Neural cell (in vitro differentiated cells): ENCODE measurements at regions not wholly inside any gene's neighbourhood (a gene's known extent, or its start where the extent isn't known, plus 50 kb on each side); places are given as distances from the start of the nearest gene placed in this dataset.

Experiments
- H2AFZ ChIP-seq: fragments of 200-600, 300-800 bp; sonication (generic), shearing (Covaris generic); 2 replicates; pipeline ENCODE4 v1.6.0; 2014; ENCODE audit warnings: low read depth, mild to moderate bottlenecking, antibody characterized with exemption, low read length, moderate library complexity
- H3F3A ChIP-seq: fragments of 200-600 bp; shearing (Covaris generic); 2 replicates; pipeline ENCODE4 v1.6.1; 2016; ENCODE audit warnings: mild to moderate bottlenecking, moderate library complexity, mixed read lengths, antibody characterized with exemption, low read length; ENCODE audit not compliant: insufficient read depth, poor library complexity, severe bottlenecking
- H3K27ac ChIP-seq: fragments of 200-600, 300-800 bp; sonication (generic), shearing (Covaris generic); 2 replicates; pipeline ENCODE4 v1.5.1; 2014; ENCODE audit warnings: mild to moderate bottlenecking, low read length, moderate library complexity
- H3K27me3 ChIP-seq: fragments of 300-800, 200-600 bp; sonication (generic), shearing (Covaris generic); 2 replicates; pipeline ENCODE4 v1.6.0; 2014; ENCODE audit warnings: mild to moderate bottlenecking, low read depth, low read length, moderate library complexity; ENCODE audit not compliant: insufficient read depth
- H3K36me3 ChIP-seq: fragments of 300-800, 200-600 bp; sonication (generic), shearing (Covaris generic); 2 replicates; pipeline ENCODE4 v1.5.1; 2014; ENCODE audit warnings: mild to moderate bottlenecking, antibody characterized with exemption, low read length, moderate library complexity; ENCODE audit not compliant: insufficient read depth
- H3K4me2 ChIP-seq: fragments of 300-800, 200-600 bp; sonication (generic), shearing (Covaris generic); 2 replicates; pipeline ENCODE4 v1.6.0; 2014; ENCODE audit warnings: mild to moderate bottlenecking, low read length
- H3K4me3 ChIP-seq: fragments of 300-800, 200-600 bp; sonication (generic), shearing (Covaris generic); 2 replicates; pipeline ENCODE4 v1.5.1; 2014; ENCODE audit warnings: mild to moderate bottlenecking, low read length, moderate library complexity
- H3K79me2 ChIP-seq: fragments of 200-600 bp; shearing (Covaris generic); replicated peaks from 2 replicates; pipeline ENCODE4 v1.6.0; 2014; ENCODE audit warnings: mild to moderate bottlenecking, low read length, moderate library complexity; ENCODE audit not compliant: insufficient read depth
- H3K9ac ChIP-seq: fragments of 300-800, 200-600 bp; sonication (generic), shearing (Covaris generic); 2 replicates; pipeline ENCODE4 v1.6.1; 2016; ENCODE audit warnings: mild to moderate bottlenecking, low read length, mixed read lengths
- H3K9me2 ChIP-seq: fragments of 200-600 bp; shearing (Covaris generic); 2 replicates; pipeline ENCODE4 v1.6.1; 2016; ENCODE audit warnings: mild to moderate bottlenecking, low read length, mixed read lengths; ENCODE audit not compliant: insufficient read depth
- H3K9me3 ChIP-seq: fragments of 200-600, 300-800 bp; sonication (generic), shearing (Covaris generic); 2 replicates; pipeline ENCODE4 v1.6.1; 2016; ENCODE audit warnings: mild to moderate bottlenecking, mixed run types, low read length, moderate library complexity, mixed read lengths
- H4K20me1 ChIP-seq: fragments of 200-600 bp; shearing (Covaris generic); 2 replicates; pipeline ENCODE4 v1.6.1; 2016; ENCODE audit warnings: mild to moderate bottlenecking, mixed run types; ENCODE audit not compliant: insufficient read depth
- EP300 ChIP-seq: fragments of 450-650 bp; conservative IDR thresholded peaks from 2 replicates; pipeline ENCODE4 v1.6.1; 2014; ENCODE audit warnings: antibody characterized with exemption, mild to moderate bottlenecking, moderate library complexity; ENCODE audit not compliant: poor library complexity, severe bottlenecking
- EZH2 ChIP-seq: fragments of 200-600, 300-800 bp; shearing (Covaris generic), sonication (generic); IDR thresholded peaks from 2 replicates; pipeline ENCODE4 v1.6.1; 2014; ENCODE audit warnings: antibody characterized with exemption, low read length, borderline replicate concordance, mild to moderate bottlenecking; ENCODE audit not compliant: insufficient read depth, poor library complexity, severe bottlenecking
- MXI1 ChIP-seq: fragments of 450-650 bp; conservative IDR thresholded peaks from 2 replicates; pipeline ENCODE4 v1.6.1; 2014; ENCODE audit warnings: antibody characterized with exemption, mild to moderate bottlenecking; ENCODE audit not compliant: poor library complexity, severe bottlenecking
- POLR2AphosphoS5 ChIP-seq: IDR thresholded peaks from 2 replicates; pipeline ENCODE4 v1.6.1; 2012
- RAD21 ChIP-seq: fragments of 450-650 bp; conservative IDR thresholded peaks from 2 replicates; pipeline ENCODE4 v1.6.1; 2014; ENCODE audit warnings: antibody characterized with exemption, mild to moderate bottlenecking, moderate library complexity
- SMC3 ChIP-seq: fragments of 450-650 bp; conservative IDR thresholded peaks from 2 replicates; pipeline ENCODE4 v1.6.1; 2014; ENCODE audit warnings: antibody characterized with exemption, mild to moderate bottlenecking, moderate library complexity; ENCODE audit not compliant: poor library complexity
- TAF1 ChIP-seq: IDR thresholded peaks from 2 replicates; pipeline ENCODE4 v1.6.1; 2012; ENCODE audit warnings: low read depth
- TF ChIP-seq, protein P1 (sequence below): IDR thresholded peaks from 2 replicates; pipeline ENCODE4 v1.6.1; 2012; ENCODE audit warnings: borderline replicate concordance
- TF ChIP-seq, protein P2 (sequence below): fragments of 450-650 bp; IDR thresholded peaks from 2 replicates; pipeline ENCODE4 v1.5.1; 2014; ENCODE audit warnings: antibody characterized with exemption, mild to moderate bottlenecking, moderate library complexity; ENCODE audit not compliant: poor library complexity, severe bottlenecking

DNA sequence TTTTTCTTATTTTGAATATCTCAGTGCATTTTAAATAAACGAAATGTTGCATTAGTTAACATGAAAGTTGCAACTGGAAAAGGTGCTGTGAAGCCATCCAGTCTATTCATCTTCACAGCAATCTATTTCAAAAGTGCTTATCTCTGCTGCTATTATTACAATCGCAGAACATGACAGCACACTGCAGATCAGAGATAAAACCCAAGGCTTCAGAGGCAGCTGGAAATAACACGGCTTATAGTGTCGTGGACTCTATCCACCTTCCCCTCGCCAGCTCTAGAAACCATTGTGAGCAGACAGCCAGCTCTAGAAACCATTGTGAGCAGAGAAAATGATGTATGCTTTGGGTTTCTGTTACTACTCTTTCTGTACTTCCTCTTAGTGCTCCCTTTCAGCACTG is 1140.8 kb upstream of the CELF4 start:
- H3K36me3 ChIP-seq, result no peaks in the 10 kb centered on the region
- H2AFZ ChIP-seq, result no peak overlapping the region
- H3K9me3 ChIP-seq, result no peaks in the 10 kb centered on the region
- no peaks in the 10 kb centered on the region for H3K9me2 ChIP-seq
- no peaks in the 10 kb centered on the region for H3F3A ChIP-seq
- H4K20me1 ChIP-seq, result no peaks in the 10 kb centered on the region
- TF ChIP-seq, protein P1, sequence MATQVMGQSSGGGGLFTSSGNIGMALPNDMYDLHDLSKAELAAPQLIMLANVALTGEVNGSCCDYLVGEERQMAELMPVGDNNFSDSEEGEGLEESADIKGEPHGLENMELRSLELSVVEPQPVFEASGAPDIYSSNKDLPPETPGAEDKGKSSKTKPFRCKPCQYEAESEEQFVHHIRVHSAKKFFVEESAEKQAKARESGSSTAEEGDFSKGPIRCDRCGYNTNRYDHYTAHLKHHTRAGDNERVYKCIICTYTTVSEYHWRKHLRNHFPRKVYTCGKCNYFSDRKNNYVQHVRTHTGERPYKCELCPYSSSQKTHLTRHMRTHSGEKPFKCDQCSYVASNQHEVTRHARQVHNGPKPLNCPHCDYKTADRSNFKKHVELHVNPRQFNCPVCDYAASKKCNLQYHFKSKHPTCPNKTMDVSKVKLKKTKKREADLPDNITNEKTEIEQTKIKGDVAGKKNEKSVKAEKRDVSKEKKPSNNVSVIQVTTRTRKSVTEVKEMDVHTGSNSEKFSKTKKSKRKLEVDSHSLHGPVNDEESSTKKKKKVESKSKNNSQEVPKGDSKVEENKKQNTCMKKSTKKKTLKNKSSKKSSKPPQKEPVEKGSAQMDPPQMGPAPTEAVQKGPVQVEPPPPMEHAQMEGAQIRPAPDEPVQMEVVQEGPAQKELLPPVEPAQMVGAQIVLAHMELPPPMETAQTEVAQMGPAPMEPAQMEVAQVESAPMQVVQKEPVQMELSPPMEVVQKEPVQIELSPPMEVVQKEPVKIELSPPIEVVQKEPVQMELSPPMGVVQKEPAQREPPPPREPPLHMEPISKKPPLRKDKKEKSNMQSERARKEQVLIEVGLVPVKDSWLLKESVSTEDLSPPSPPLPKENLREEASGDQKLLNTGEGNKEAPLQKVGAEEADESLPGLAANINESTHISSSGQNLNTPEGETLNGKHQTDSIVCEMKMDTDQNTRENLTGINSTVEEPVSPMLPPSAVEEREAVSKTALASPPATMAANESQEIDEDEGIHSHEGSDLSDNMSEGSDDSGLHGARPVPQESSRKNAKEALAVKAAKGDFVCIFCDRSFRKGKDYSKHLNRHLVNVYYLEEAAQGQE, result no peak
- TF ChIP-seq POLR2AphosphoS5, result peak; percentile 44
- H3K27me3 ChIP-seq, result no peaks in the 10 kb centered on the region
- no peak overlapping the region for H3K4me2 ChIP-seq
- no peaks in the 10 kb centered on the region for H3K79me2 ChIP-seq
- no peak overlapping the region for H3K4me3 ChIP-seq
- no peak overlapping the region for H3K9ac ChIP-seq
- H3K27ac ChIP-seq, result peak overlapping the region; percentile 40

DNA sequence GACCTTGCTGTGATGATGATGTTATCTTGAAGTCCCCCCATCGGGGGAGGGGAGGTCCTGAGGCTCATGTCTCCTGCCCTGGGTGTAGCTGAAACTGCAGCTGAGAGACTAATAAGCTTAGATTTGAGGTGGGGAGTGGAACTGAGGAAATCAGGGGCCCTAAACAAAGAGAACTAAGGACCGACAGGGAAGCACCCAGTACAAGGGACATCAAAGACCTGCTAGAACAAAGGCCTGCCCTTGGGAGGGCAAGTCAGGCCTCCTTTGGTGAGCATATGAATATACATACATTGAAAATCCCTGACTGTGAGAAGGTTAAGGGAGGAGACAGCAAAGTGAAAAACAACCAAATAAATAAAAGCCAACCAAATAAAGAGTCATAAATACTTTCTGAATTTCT is 1132.5 kb upstream of the CELF4 start:
- Histone ChIP-seq H3F3A (no peaks in the 10 kb centered on the region), H3K79me2 (no peaks in the 10 kb centered on the region), H3K4me3 (no peak overlapping the region), H3K27me3 (no peaks in the 10 kb centered on the region), H2AFZ (no peak overlapping the region), H3K27ac (no peak overlapping the region), H3K36me3 (no peaks in the 10 kb centered on the region), H3K4me2 (no peak overlapping the region), H3K9me2 (no peaks in the 10 kb centered on the region), H3K9ac (no peak overlapping the region), H3K9me3 (no peaks in the 10 kb centered on the region), H4K20me1 (no peaks in the 10 kb centered on the region)
- TF ChIP-seq EZH2 (no peak), SMC3 (no peak), MXI1 (no peak), EP300 (no peak)

DNA sequence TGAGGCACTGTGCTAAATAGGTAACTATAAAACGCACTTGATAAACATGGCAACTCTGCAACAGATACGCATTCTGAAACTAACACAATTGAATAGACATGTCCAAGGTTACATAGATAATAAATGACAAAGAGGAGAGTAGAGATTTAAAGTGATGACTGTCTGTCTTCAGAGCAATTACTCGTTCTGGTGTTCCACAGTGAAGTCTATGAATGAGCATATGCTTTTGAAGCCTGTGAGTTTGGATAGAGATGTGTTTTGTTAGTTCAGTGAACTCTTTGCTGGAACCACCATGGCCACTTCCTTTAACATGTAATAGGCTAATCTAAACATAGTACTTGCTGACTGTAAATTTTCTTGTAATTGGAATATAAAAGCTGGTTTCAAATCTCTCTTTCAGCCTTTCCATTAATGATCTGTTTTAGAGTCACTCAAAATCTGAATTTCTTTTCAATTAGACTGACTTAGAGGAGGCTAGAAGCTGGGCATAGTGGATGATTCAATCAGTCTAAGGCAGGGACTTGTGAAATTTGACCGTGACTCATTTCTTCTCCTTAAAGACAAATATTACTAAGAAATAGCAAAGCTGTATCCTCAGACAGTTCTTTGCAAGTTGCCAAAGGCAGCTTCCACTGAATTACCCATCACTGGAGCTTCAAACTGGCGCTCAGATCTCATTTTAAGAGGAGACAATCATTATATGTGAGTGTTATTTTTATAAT is 1130.1 kb upstream of the CELF4 start:
- Histone ChIP-seq H3F3A (no peaks in the 10 kb centered on the region), H3K27me3 (no peaks in the 10 kb centered on the region), H2AFZ (no peak overlapping the region), H3K9me3 (no peaks in the 10 kb centered on the region), H3K9me2 (no peaks in the 10 kb centered on the region), H3K9ac (no peak overlapping the region), H3K4me2 (no peak overlapping the region), H4K20me1 (no peaks in the 10 kb centered on the region), H3K79me2 (no peaks in the 10 kb centered on the region), H3K4me3 (no peak overlapping the region), H3K36me3 (no peaks in the 10 kb centered on the region), H3K27ac (no peak overlapping the region)
- TF ChIP-seq MXI1 (no peak), EZH2 (no peak), SMC3 (no peak), EP300 (no peak), POLR2AphosphoS5 (no peak), TAF1 (no peak), RAD21 (no peak)
- TF ChIP-seq, protein P1, result no peak
- TF ChIP-seq, protein P2, sequence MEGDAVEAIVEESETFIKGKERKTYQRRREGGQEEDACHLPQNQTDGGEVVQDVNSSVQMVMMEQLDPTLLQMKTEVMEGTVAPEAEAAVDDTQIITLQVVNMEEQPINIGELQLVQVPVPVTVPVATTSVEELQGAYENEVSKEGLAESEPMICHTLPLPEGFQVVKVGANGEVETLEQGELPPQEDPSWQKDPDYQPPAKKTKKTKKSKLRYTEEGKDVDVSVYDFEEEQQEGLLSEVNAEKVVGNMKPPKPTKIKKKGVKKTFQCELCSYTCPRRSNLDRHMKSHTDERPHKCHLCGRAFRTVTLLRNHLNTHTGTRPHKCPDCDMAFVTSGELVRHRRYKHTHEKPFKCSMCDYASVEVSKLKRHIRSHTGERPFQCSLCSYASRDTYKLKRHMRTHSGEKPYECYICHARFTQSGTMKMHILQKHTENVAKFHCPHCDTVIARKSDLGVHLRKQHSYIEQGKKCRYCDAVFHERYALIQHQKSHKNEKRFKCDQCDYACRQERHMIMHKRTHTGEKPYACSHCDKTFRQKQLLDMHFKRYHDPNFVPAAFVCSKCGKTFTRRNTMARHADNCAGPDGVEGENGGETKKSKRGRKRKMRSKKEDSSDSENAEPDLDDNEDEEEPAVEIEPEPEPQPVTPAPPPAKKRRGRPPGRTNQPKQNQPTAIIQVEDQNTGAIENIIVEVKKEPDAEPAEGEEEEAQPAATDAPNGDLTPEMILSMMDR, result no peak
